MM.1S (cell line): ENCODE measurements at regions not wholly inside any gene's neighbourhood (a gene's known extent, or its start where the extent isn't known, plus 50 kb on each side); places are given as distances from the start of the nearest gene placed in this dataset.

ENCODE experiments used
- DNase-seq: peaks from one replicate; pipeline ENCODE4 v3.0.0-alpha.2; 2015
- H2AFZ ChIP-seq: fragments of 300-600 bp; sonication (generic); 2 replicates; pipeline ENCODE4 v1.6.0; 2016; ENCODE audit warnings: antibody characterized with exemption, low read length
- H3F3A ChIP-seq: fragments of 300-600 bp; sonication (generic); 2 replicates; pipeline ENCODE4 v1.6.1; 2016; ENCODE audit warnings: mild to moderate bottlenecking, antibody characterized with exemption, low read length, moderate library complexity, mixed read lengths; ENCODE audit not compliant: insufficient read depth
- H3K27ac ChIP-seq: fragments of 300-600 bp; sonication (generic); 2 replicates; pipeline ENCODE4 v1.5.1; 2016; ENCODE audit warnings: mild to moderate bottlenecking, low read length
- H3K27me3 ChIP-seq: fragments of 300-600 bp; sonication (generic); replicated peaks from 2 replicates; pipeline ENCODE4 v1.6.0; 2016; ENCODE audit warnings: low read length; ENCODE audit not compliant: insufficient read depth
- H3K36me3 ChIP-seq: fragments of 300-600 bp; sonication (generic); replicated peaks from 2 replicates; pipeline ENCODE4 v1.6.1; 2016; ENCODE audit warnings: mild to moderate bottlenecking, low read length, mixed read lengths; ENCODE audit not compliant: insufficient read depth
- H3K4me1 ChIP-seq: fragments of 300-600 bp; sonication (generic); 2 replicates; pipeline ENCODE4 v1.6.1; 2016; ENCODE audit warnings: low read length, mixed read lengths
- H3K4me2 ChIP-seq: fragments of 300-600 bp; sonication (generic); 2 replicates; pipeline ENCODE4 v1.6.0; 2016; ENCODE audit warnings: low read depth, low read length
- H3K4me3 ChIP-seq: fragments of 300-600 bp; sonication (generic); 2 replicates; pipeline ENCODE4 v1.5.1; 2016; ENCODE audit warnings: low read length, mixed read lengths
- H3K79me2 ChIP-seq: fragments of 300-600 bp; sonication (generic); 2 replicates; pipeline ENCODE4 v1.6.1; 2016; ENCODE audit warnings: mixed run types, low read length, mixed read lengths
- H3K9ac ChIP-seq: fragments of 300-600 bp; sonication (generic); 2 replicates; pipeline ENCODE4 v1.6.1; 2016; ENCODE audit warnings: low read length, mixed read lengths
- H3K9me2 ChIP-seq: fragments of 300-600 bp; sonication (generic); replicated peaks from 2 replicates; pipeline ENCODE4 v1.6.1; 2016; ENCODE audit warnings: mild to moderate bottlenecking, low read length, mixed read lengths; ENCODE audit not compliant: insufficient read depth
- H3K9me3 ChIP-seq: fragments of 300-600 bp; sonication (generic); replicated peaks from 2 replicates; pipeline ENCODE4 v1.6.1; 2016; ENCODE audit warnings: mild to moderate bottlenecking, low read length, mixed read lengths; ENCODE audit not compliant: insufficient read depth
- H4K20me1 ChIP-seq: fragments of 300-600 bp; sonication (generic); 2 replicates; pipeline ENCODE4 v1.6.1; 2016; ENCODE audit warnings: mild to moderate bottlenecking, low read length, moderate library complexity, mixed read lengths; ENCODE audit not compliant: insufficient read depth
- CTCF ChIP-seq: fragments of 300-600 bp; sonication (generic); IDR thresholded peaks from 2 replicates; pipeline ENCODE4 v1.5.1; 2016; ENCODE audit warnings: antibody characterized with exemption, low read length, mixed read lengths
- EZH2 ChIP-seq: fragments of 300-600 bp; sonication (generic); optimal IDR thresholded peaks from 2 replicates; pipeline ENCODE3; 2017; ENCODE audit warnings: low read depth, mild to moderate bottlenecking, antibody characterized with exemption, low read length, mixed read lengths
- EZH2phosphoT487 ChIP-seq: fragments of 300-600 bp; sonication (generic); IDR thresholded peaks from 2 replicates; pipeline ENCODE4 v1.6.1; 2018; ENCODE audit warnings: antibody characterized with exemption, low read length

GRCh38 chr11:92653454-92653853, 316.0 kb upstream of the MTNR1B start:
- no peaks in the 10 kb centered on the region for H3K36me3 ChIP-seq
- H2AFZ ChIP-seq, result no peak overlapping the region
- H3F3A ChIP-seq, result no peaks in the 10 kb centered on the region
- no peak overlapping the region for H3K4me2 ChIP-seq
- H3K9me2 ChIP-seq, result no peaks in the 10 kb centered on the region
- no peak overlapping the region for H3K9ac ChIP-seq
- no peaks in the 10 kb centered on the region for H3K4me1 ChIP-seq
- H3K27me3 ChIP-seq, result no peaks in the 10 kb centered on the region
- no peak for DNase-seq
- no peaks in the 10 kb centered on the region for H3K79me2 ChIP-seq
- H3K9me3 ChIP-seq, result no peaks in the 10 kb centered on the region
- H3K4me3 ChIP-seq, result no peak overlapping the region
- H3K27ac ChIP-seq, result no peak overlapping the region
- H4K20me1 ChIP-seq, result no peaks in the 10 kb centered on the region
- TF ChIP-seq EZH2 (no peak), CTCF (no peak), EZH2phosphoT487 (no peak)

GRCh38 chr11:92656783-92657182, 312.7 kb upstream of the MTNR1B start:
- TF ChIP-seq EZH2phosphoT487, result no peak
- H4K20me1 ChIP-seq, result no peaks in the 10 kb centered on the region
- no peak for DNase-seq
- H3K27ac ChIP-seq, result no peak overlapping the region
- H3K4me1 ChIP-seq, result no peaks in the 10 kb centered on the region
- H3K79me2 ChIP-seq, result no peaks in the 10 kb centered on the region
- H3K4me2 ChIP-seq, result no peak overlapping the region
- H3K27me3 ChIP-seq, result no peaks in the 10 kb centered on the region
- no peak overlapping the region for H2AFZ ChIP-seq
- 0 out of 2 replicates have a peak, but pooled peaks cover 5% of the 10 kb centered on the region for H3K9me2 ChIP-seq
- no peak overlapping the region for H3K9ac ChIP-seq
- H3K9me3 ChIP-seq, result no peaks in the 10 kb centered on the region
- no peak overlapping the region for H3K4me3 ChIP-seq
- no peaks in the 10 kb centered on the region for H3K36me3 ChIP-seq
- no peaks in the 10 kb centered on the region for H3F3A ChIP-seq

- no peaks in the 10 kb centered on the region for H3K4me1 ChIP-seq
Observed at GRCh38 chr11:92657226-92657625, 312.2 kb upstream of the MTNR1B start.

More at GRCh38 chr11:92657226-92657625, 312.2 kb upstream of the MTNR1B start:
- Histone ChIP-seq H3K4me2 (no peak overlapping the region), H3K9me2 (0 out of 2 replicates have a peak, but pooled peaks cover 5% of the 10 kb centered on the region), H3K27me3 (no peaks in the 10 kb centered on the region), H3K79me2 (no peaks in the 10 kb centered on the region), H3K27ac (no peak overlapping the region), H3F3A (no peaks in the 10 kb centered on the region), H2AFZ (no peak overlapping the region), H3K9me3 (no peaks in the 10 kb centered on the region), H3K9ac (no peak overlapping the region), H3K36me3 (no peaks in the 10 kb centered on the region), H4K20me1 (no peaks in the 10 kb centered on the region), H3K4me3 (no peak overlapping the region)
- no peak for DNase-seq
- TF ChIP-seq CTCF (no peak), EZH2 (no peak), EZH2phosphoT487 (no peak)
